Lower leg skin (tissue), 4 donors: ENCODE measurements at regions not wholly inside any gene's neighbourhood (a gene's known extent, or its start where the extent isn't known, plus 50 kb on each side); places are given as distances from the start of the nearest gene placed in this dataset.
"Not testable (repeated sequence)": the region's sequence is repeated elsewhere in the genome, so short reads cannot be mapped to it uniquely, and the experiment has no call there.

Experiments
- DNase-seq, 2 donors: peaks; one replicate each; pipeline ENCODE4 v3.0.0-alpha.2; 2019; ENCODE audit warnings: low spot score in 2 of 2
- H3K4me3 ChIP-seq: fragments of 200-600 bp; sonication (generic); 2 replicates; pipeline ENCODE4 v1.5.1; 2017; ENCODE audit warnings: mild to moderate bottlenecking, low read depth; ENCODE audit not compliant: poor library complexity, severe bottlenecking
- CTCF ChIP-seq, 3 donors: fragments of 450-650 bp; IDR thresholded peaks; one replicate each; pipeline ENCODE4 v1.5.1; 2016; ENCODE audit warnings: antibody characterized with exemption in 3 of 3, mild to moderate bottlenecking in 3 of 3, moderate library complexity in 2 of 3
- POLR2A ChIP-seq, 2 donors: fragments of 450-650 bp; IDR thresholded peaks; one replicate each; pipeline ENCODE4 v1.6.1; 2016 to 2017; ENCODE audit warnings: antibody characterized with exemption in 2 of 2, mild to moderate bottlenecking in 1 of 2, moderate library complexity in 1 of 2
- WGBS, 2 donors: methylation state at CpG; one replicate each; pipeline ENCODE4 v1.1.5; 2018; 5-methylcytosine and 5-hydroxymethylcytosine counted together
- intact Hi-C: fragments of 100-400 bp; cut with DNase I; formaldehyde crosslinking; loops from one replicate; pipeline ENCODE4 v1.15.0; 2023; ENCODE audit warnings: low total_unique reads

GRCh38 chr13:27349458-27349857 lies 75.0 kb upstream of the GTF3A start:
- DNase-seq: no peak
- TF ChIP-seq CTCF (IDR thresholded peaks at IDR 0.05) (no peak), POLR2A (IDR thresholded peaks at IDR 0.05) (no peak)
- intact Hi-C loops: no loop called here
- whole genome bisulfite sequencing, 2 donors: 69 to 82% methylated on average over 3 of the region's 3 CpGs
- H3K4me3 ChIP-seq: no peak overlapping the region

- DNase-seq, H3K4me3 ChIP-seq, intact Hi-C loops: not testable (repeated sequence)
- 84 to 89% methylated on average over 6 of the region's 6 CpGs for WGBS, 2 donors
Observed at GRCh38 chr13:27350825-27351224, 73.6 kb upstream of the GTF3A start.

- WGBS, 2 donors: 84 to 89% methylated on average over 11 of the region's 11 CpGs
- H3K4me3 ChIP-seq: no peak overlapping the region
- intact Hi-C loops: no loop called here
- TF ChIP-seq POLR2A (IDR thresholded peaks at IDR 0.05) (no peak), CTCF (IDR thresholded peaks at IDR 0.05) (no peak)
- DNase-seq: no peak
Observed at GRCh38 chr13:27352698-27353097, 71.7 kb upstream of the GTF3A start.

- no peak overlapping the region for H3K4me3 ChIP-seq
- no peak for DNase-seq
- intact Hi-C loops: no loop called here
- TF ChIP-seq POLR2A (IDR thresholded peaks at IDR 0.05) (no peak), CTCF (IDR thresholded peaks at IDR 0.05) (no peak)
- 83% methylated on average over 9 of the region's 9 CpGs for WGBS, 2 donors
Observed at GRCh38 chr13:27353166-27353583, 71.2 kb upstream of the GTF3A start.

- no peak for DNase-seq
- TF ChIP-seq POLR2A (IDR thresholded peaks at IDR 0.05) (no peak), CTCF (IDR thresholded peaks at IDR 0.05) (no peak)
- 81 to 84% methylated on average over 3 of the region's 3 CpGs for WGBS, 2 donors
- intact Hi-C loops: no loop called here
- no peak overlapping the region for H3K4me3 ChIP-seq
Observed at GRCh38 chr13:27353708-27354107, 70.7 kb upstream of the GTF3A start.

GRCh38 chr13:27354379-27354778 lies 70.0 kb upstream of the GTF3A start:
- TF ChIP-seq CTCF (IDR thresholded peaks at IDR 0.05): no peak
- no peak for TF ChIP-seq POLR2A (IDR thresholded peaks at IDR 0.05)
- H3K4me3 ChIP-seq: no peak overlapping the region
- intact Hi-C loops: no loop called here
- WGBS, 2 donors: 8 to 10% methylated on average over 3 of the region's 3 CpGs
- no peak for DNase-seq
